ENCODE measurements at regions not wholly inside any gene's neighbourhood (a gene's known extent, or its start where the extent isn't known, plus 50 kb on each side); places are given as distances from the start of the nearest gene placed in this dataset.

GRCh38 chr13:61770681-61771080 lies 355.0 kb upstream of the PCDH20 start:
- TF ChIP-seq, protein P1, sequence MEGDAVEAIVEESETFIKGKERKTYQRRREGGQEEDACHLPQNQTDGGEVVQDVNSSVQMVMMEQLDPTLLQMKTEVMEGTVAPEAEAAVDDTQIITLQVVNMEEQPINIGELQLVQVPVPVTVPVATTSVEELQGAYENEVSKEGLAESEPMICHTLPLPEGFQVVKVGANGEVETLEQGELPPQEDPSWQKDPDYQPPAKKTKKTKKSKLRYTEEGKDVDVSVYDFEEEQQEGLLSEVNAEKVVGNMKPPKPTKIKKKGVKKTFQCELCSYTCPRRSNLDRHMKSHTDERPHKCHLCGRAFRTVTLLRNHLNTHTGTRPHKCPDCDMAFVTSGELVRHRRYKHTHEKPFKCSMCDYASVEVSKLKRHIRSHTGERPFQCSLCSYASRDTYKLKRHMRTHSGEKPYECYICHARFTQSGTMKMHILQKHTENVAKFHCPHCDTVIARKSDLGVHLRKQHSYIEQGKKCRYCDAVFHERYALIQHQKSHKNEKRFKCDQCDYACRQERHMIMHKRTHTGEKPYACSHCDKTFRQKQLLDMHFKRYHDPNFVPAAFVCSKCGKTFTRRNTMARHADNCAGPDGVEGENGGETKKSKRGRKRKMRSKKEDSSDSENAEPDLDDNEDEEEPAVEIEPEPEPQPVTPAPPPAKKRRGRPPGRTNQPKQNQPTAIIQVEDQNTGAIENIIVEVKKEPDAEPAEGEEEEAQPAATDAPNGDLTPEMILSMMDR (IDR thresholded peaks at IDR 0.05; ENCODE audit: low read depth, low read length, poor library complexity, severe bottlenecking): no peak
- TF ChIP-seq EZH2phosphoT487 (IDR thresholded peaks at IDR 0.05; ENCODE audit: borderline replicate concordance, low read length): no peak
